Esophagus squamous epithelium (tissue), 5 donors: ENCODE measurements at regions not wholly inside any gene's neighbourhood (a gene's known extent, or its start where the extent isn't known, plus 50 kb on each side); places are given as distances from the start of the nearest gene placed in this dataset.
"Not testable (repeated sequence)": the region's sequence is repeated elsewhere in the genome, so short reads cannot be mapped to it uniquely, and the experiment has no call there.

Experiments used
- DNase-seq: peaks from one replicate; lab custom pipeline; 2025; lab: John Stamatoyannopoulos, UW
- H3K27ac ChIP-seq, 4 donors: fragments of 200-600 bp; sonication (generic); one replicate each; pipeline ENCODE4 v1.5.1; 2016 to 2019; ENCODE audit warnings: mild to moderate bottlenecking in 1 of 4
- H3K27me3 ChIP-seq, 4 donors: fragments of 200-600 bp; sonication (generic); 1 replicate in 3 of 4; 2 replicates in 1 of 4; pipeline versions ENCODE4 v1.5.1 to v1.6.0; 2017 to 2021; ENCODE audit warnings: antibody characterized with exemption in 1 of 4
- H3K36me3 ChIP-seq, 3 donors: fragments of 200-600 bp; sonication (generic); one replicate each; pipeline ENCODE4 v1.5.1; 2016 to 2019
- H3K4me1 ChIP-seq, 3 donors: fragments of 200-600 bp; sonication (generic); one replicate each; pipeline ENCODE4 v1.5.1; 2017 to 2019
- H3K4me3 ChIP-seq, 4 donors: fragments of 200-600 bp; sonication (generic); 1 replicate in 3 of 4; 2 replicates in 1 of 4; pipeline ENCODE4 v1.5.1; 2016 to 2019; ENCODE audit warnings: mild to moderate bottlenecking in 2 of 4, moderate library complexity in 1 of 4
- H3K9me3 ChIP-seq, 3 donors: fragments of 200-600 bp; sonication (generic); one replicate each; pipeline ENCODE4 v1.5.1; 2016 to 2019
- CTCF ChIP-seq, 6 experiments: fragments of 450-650 bp in 4 of 6; fragments of 200-600 bp in 2 of 6; sonication (generic) in 2 of 6; IDR thresholded peaks; one replicate each; pipeline ENCODE4 v1.5.1; 2016 to 2019; ENCODE audit warnings: antibody characterized with exemption in 6 of 6, mild to moderate bottlenecking in 4 of 6, moderate library complexity in 4 of 6
- POLR2A ChIP-seq, 4 donors: fragments of 450-650 bp; IDR thresholded peaks; one replicate each; pipeline ENCODE4 v1.6.1; 2017; ENCODE audit warnings: antibody characterized with exemption in 4 of 4, mild to moderate bottlenecking in 4 of 4, moderate library complexity in 3 of 4
- WGBS, 2 donors: methylation state at CpG; one replicate each; pipeline ENCODE4 v1.1.5; 2018; 5-methylcytosine and 5-hydroxymethylcytosine counted together
- intact Hi-C: fragments of 100-400 bp; cut with DNase I; formaldehyde crosslinking; loops from one replicate; pipeline ENCODE4 v1.15.0; 2022
- donor health status: DM: yes; HTN: yes; CAD: no.

- TF ChIP-seq POLR2A (IDR thresholded peaks at IDR 0.05) (no peak), CTCF (IDR thresholded peaks at IDR 0.05) (no peak)
- H3K27me3 ChIP-seq: no peaks in the 10 kb centered on the region
- H3K36me3 ChIP-seq: no peaks in the 10 kb centered on the region
- no peak overlapping the region for H3K4me3 ChIP-seq
- no peaks in the 10 kb centered on the region for H3K9me3 ChIP-seq
- intact Hi-C loops: no loop called here
- 25 to 68% methylated on average over 1 of the region's 1 CpG for WGBS, 2 donors
- DNase-seq: no peak
- H3K4me1 ChIP-seq: no peaks in the 10 kb centered on the region
- no peak overlapping the region for H3K27ac ChIP-seq
These were observed 90.2 kb upstream of the TMTC2 start for GRCh38 chr12:82596483-82596882.

GRCh38 chr12:82600379-82600778 lies 86.3 kb upstream of the TMTC2 start:
- H3K36me3 ChIP-seq: no peaks in the 10 kb centered on the region
- no peak for DNase-seq
- TF ChIP-seq POLR2A (IDR thresholded peaks at IDR 0.05): no peak
- TF ChIP-seq CTCF (IDR thresholded peaks at IDR 0.05): no peak
- no peaks in the 10 kb centered on the region for H3K4me1 ChIP-seq
- no peaks in the 10 kb centered on the region for H3K9me3 ChIP-seq
- H3K4me3 ChIP-seq: no peak overlapping the region
- intact Hi-C loops: no loop called here
- no peaks in the 10 kb centered on the region for H3K27me3 ChIP-seq
- no peak overlapping the region for H3K27ac ChIP-seq

GRCh38 chr12:82603647-82604046 lies 83.1 kb upstream of the TMTC2 start:
- H3K27ac ChIP-seq, H3K9me3 ChIP-seq, DNase-seq, intact Hi-C loops, H3K4me1 ChIP-seq, H3K27me3 ChIP-seq, H3K4me3 ChIP-seq, H3K36me3 ChIP-seq: not testable (repeated sequence)

GRCh38 chr12:82605115-82605514 lies 81.6 kb upstream of the TMTC2 start:
- H3K4me1 ChIP-seq: no peaks in the 10 kb centered on the region
- no peaks in the 10 kb centered on the region for H3K27me3 ChIP-seq
- no peak overlapping the region for H3K4me3 ChIP-seq
- no peaks in the 10 kb centered on the region for H3K9me3 ChIP-seq
- DNase-seq: no peak
- TF ChIP-seq POLR2A (IDR thresholded peaks at IDR 0.05) (no peak), CTCF (IDR thresholded peaks at IDR 0.05) (no peak)
- no peak overlapping the region for H3K27ac ChIP-seq
- intact Hi-C loops: no loop called here
- no peaks in the 10 kb centered on the region for H3K36me3 ChIP-seq

- DNase-seq: no peak
- no peaks in the 10 kb centered on the region for H3K36me3 ChIP-seq
- no peaks in the 10 kb centered on the region for H3K27me3 ChIP-seq
- no peak overlapping the region for H3K4me3 ChIP-seq
- intact Hi-C loops: no loop called here
- WGBS, 2 donors: 33 to 39% methylated on average over 1 of the region's 1 CpG
- H3K4me1 ChIP-seq: no peaks in the 10 kb centered on the region
- TF ChIP-seq CTCF (IDR thresholded peaks at IDR 0.05): no peak
- no peak for TF ChIP-seq POLR2A (IDR thresholded peaks at IDR 0.05)
- H3K27ac ChIP-seq: no peak overlapping the region
- no peaks in the 10 kb centered on the region for H3K9me3 ChIP-seq
These were observed 78.0 kb upstream of the TMTC2 start for GRCh38 chr12:82608706-82609105.

- Histone ChIP-seq H3K36me3 (no peaks in the 10 kb centered on the region), H3K4me1 (no peaks in the 10 kb centered on the region), H3K27me3 (no peaks in the 10 kb centered on the region), H3K9me3 (no peaks in the 10 kb centered on the region), H3K4me3 (no peak overlapping the region), H3K27ac (no peak overlapping the region)
- 61 to 75% methylated on average over 2 of the region's 2 CpGs for WGBS, 2 donors
- no peak for DNase-seq
- TF ChIP-seq POLR2A (IDR thresholded peaks at IDR 0.05): no peak
- no peak for TF ChIP-seq CTCF (IDR thresholded peaks at IDR 0.05)
- intact Hi-C loops: no loop called here
These were observed 77.3 kb upstream of the TMTC2 start for GRCh38 chr12:82609234-82609914.
